SJCRH30 (cell line): ENCODE measurements at regions not wholly inside any gene's neighbourhood (a gene's known extent, or its start where the extent isn't known, plus 50 kb on each side); places are given as distances from the start of the nearest gene placed in this dataset.

ENCODE experiments used
- DNase-seq, 2 experiments: peaks; one replicate each; pipeline ENCODE4 v3.0.0-alpha.2; 2015 to 2020
- H3K27ac ChIP-seq: fragments of 250-450 bp; sonication (Bioruptor Pico); 2 replicates; pipeline ENCODE4 v1.5.1; 2020; ENCODE audit warnings: mild to moderate bottlenecking, moderate library complexity
- H3K27me3 ChIP-seq: fragments of 250-450 bp; sonication (Bioruptor Pico); 2 replicates; pipeline ENCODE4 v1.5.1; 2020; ENCODE audit warnings: mild to moderate bottlenecking, moderate library complexity
- H3K36me3 ChIP-seq: fragments of 250-450 bp; sonication (Bioruptor Pico); 2 replicates; pipeline ENCODE4 v1.5.1; 2020; ENCODE audit warnings: mild to moderate bottlenecking, moderate library complexity
- H3K4me1 ChIP-seq: fragments of 250-450 bp; sonication (Bioruptor Pico); 2 replicates; pipeline ENCODE4 v1.5.1; 2020; ENCODE audit warnings: mild to moderate bottlenecking, moderate library complexity
- H3K4me3 ChIP-seq: fragments of 250-450 bp; sonication (Bioruptor Pico); 2 replicates; pipeline ENCODE4 v1.5.1; 2020; ENCODE audit warnings: mild to moderate bottlenecking, moderate library complexity
- H3K9me3 ChIP-seq: fragments of 250-450 bp; sonication (Bioruptor Pico); replicated peaks from 2 replicates; pipeline ENCODE4 v1.5.1; 2020; ENCODE audit warnings: mild to moderate bottlenecking, moderate library complexity

- no peak overlapping the region for H3K4me3 ChIP-seq
- DNase-seq: no peak
Measured at GRCh38 chr22:47437110-47437509, 674.7 kb downstream of the TBC1D22A start.

GRCh38 chr22:47435826-47436225 lies 673.4 kb downstream of the TBC1D22A start:
- DNase-seq: no peak
- H3K36me3 ChIP-seq: no peaks in the 10 kb centered on the region
- H3K27ac ChIP-seq: no peak overlapping the region
- no peaks in the 10 kb centered on the region for H3K4me1 ChIP-seq
- no peak overlapping the region for H3K4me3 ChIP-seq
- H3K27me3 ChIP-seq: no peaks in the 10 kb centered on the region
- no peaks in the 10 kb centered on the region for H3K9me3 ChIP-seq

More at GRCh38 chr22:47437110-47437509, 674.7 kb downstream of the TBC1D22A start:
- Histone ChIP-seq H3K36me3 (no peaks in the 10 kb centered on the region), H3K27ac (no peak overlapping the region), H3K27me3 (no peaks in the 10 kb centered on the region), H3K4me1 (no peaks in the 10 kb centered on the region), H3K9me3 (no peaks in the 10 kb centered on the region)

GRCh38 chr22:47435204-47435487 lies 672.7 kb downstream of the TBC1D22A start:
- Histone ChIP-seq H3K9me3 (no peaks in the 10 kb centered on the region), H3K36me3 (no peaks in the 10 kb centered on the region), H3K27me3 (no peaks in the 10 kb centered on the region), H3K4me1 (no peaks in the 10 kb centered on the region), H3K4me3 (no peak overlapping the region), H3K27ac (no peak overlapping the region)
- DNase-seq: no peak

DNA sequence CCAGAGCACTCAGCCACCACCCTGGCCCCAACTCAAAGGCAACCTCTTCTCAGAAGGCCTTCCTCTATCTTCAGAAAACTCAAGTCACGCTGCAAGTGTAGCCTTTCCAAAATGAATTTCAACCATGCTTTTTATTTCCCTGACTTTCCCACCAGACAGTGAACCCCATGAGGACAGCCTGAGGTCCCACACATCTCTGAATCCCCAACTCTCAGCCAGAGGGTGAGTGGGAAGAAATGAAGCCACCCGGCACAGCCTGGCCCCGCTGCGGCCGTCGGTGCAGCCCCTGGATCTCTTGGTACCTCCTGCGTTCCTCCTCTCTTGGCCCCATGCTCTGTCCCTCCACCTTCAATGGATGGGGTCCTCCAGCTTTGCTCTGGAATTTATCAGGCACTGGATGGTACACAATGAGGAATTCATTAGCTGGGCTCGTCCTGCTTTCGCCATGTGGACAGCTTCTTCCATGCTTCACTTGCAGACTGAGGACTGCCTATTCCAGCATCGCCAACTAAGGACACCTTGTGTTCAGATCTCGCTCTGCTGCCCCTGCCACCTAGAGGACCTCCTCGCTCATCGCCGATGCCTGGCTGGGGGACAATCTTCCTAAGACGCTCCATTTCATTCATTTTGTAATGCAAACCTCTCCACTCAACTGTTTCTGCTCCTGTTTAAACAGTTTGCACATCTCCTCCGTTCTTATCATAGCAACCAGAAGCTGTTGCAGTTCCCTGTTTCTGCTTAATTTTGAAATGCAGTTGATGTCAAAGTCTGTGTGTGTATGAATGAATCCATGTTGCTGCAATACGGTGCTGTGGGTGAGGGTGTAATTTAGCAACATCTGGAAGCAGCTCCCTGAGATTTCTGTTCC lies 672.1 kb downstream of the TBC1D22A start:
- no peak overlapping the region for H3K27ac ChIP-seq
- H3K4me3 ChIP-seq: no peak overlapping the region
- no peaks in the 10 kb centered on the region for H3K27me3 ChIP-seq
- no peak for DNase-seq
- H3K9me3 ChIP-seq: no peaks in the 10 kb centered on the region
- no peaks in the 10 kb centered on the region for H3K4me1 ChIP-seq
- no peaks in the 10 kb centered on the region for H3K36me3 ChIP-seq

DNA sequence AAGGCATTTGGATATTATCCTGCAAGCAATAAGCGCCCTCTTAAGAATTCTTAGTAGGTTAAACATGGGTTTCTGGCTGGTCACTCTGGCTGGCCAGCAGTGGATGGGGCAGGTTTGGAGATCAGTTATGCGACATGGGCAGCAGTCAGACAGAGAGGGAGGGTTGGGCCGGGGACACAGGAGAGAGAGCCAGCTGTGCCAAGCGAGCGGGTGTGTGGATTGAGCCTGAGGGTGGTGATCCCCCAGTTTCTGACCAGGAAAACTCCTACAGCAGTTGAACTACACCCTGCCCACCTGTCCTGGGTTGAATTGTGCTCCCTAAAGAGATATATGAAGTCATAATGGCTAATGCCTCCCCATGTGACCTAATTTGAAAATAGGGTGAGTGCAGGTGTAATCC lies 671.2 kb downstream of the TBC1D22A start:
- no peaks in the 10 kb centered on the region for H3K36me3 ChIP-seq
- no peaks in the 10 kb centered on the region for H3K27me3 ChIP-seq
- no peak overlapping the region for H3K4me3 ChIP-seq
- H3K4me1 ChIP-seq: no peaks in the 10 kb centered on the region
- no peak for DNase-seq
- no peak overlapping the region for H3K27ac ChIP-seq
- no peaks in the 10 kb centered on the region for H3K9me3 ChIP-seq

- no peaks in the 10 kb centered on the region for H3K9me3 ChIP-seq
- H3K4me3 ChIP-seq: no peak overlapping the region
- no peak for DNase-seq
- H3K27me3 ChIP-seq: no peaks in the 10 kb centered on the region
- no peak overlapping the region for H3K27ac ChIP-seq
- H3K36me3 ChIP-seq: no peaks in the 10 kb centered on the region
- H3K4me1 ChIP-seq: no peaks in the 10 kb centered on the region
Measured at GRCh38 chr22:47432683-47433082, 670.2 kb downstream of the TBC1D22A start.

DNA sequence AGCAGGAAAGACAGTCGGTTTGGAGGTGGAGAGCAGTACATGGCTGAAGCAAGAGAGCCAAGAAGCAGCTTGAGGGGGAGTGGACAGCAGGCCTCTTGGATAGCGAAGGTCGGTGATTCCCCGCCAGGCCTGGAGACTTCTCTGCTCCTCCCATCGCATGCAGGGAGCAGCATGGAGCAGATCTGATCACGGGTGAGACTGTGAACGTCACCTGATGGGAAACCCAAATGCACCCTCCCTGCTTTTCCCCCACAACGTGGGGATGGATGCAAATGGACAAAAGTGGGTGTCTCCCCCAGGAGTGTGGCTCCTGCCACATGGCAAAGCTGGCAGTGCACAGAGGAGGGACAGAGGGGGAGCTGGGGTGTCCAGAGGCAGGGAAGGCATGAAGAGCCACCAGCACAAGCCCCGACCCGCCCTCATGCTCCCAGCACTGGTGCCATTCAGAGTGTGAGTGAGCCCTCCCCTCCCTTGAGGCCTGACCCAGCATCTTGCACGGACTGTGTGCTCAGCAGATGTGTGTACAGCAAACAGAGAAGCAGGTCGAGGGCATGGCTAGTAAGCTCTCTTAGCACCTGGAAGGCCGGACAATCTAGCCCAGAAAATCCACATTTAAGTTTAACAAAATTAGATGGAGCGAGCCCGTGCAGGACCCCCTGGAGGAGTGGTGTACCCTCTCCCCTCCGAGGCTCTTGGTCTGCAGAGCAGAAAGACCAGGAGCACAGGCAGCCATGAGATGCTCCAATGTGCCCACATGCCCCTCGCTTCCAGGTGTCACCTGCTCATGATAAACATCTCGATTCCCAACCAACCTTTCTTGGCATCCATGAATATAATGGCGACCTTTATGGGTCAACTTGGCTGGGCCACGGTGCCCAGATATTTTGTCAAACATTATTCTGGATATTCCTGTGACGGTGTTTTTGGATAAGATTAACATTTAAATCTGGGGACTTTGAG lies 661.7 kb downstream of the TBC1D22A start:
- DNase-seq: no peak
- Histone ChIP-seq H3K9me3 (no peaks in the 10 kb centered on the region), H3K27me3 (no peaks in the 10 kb centered on the region)

GRCh38 chr22:47423266-47423665 lies 660.8 kb downstream of the TBC1D22A start:
- Histone ChIP-seq H3K27ac (no peak overlapping the region), H3K4me1 (no peaks in the 10 kb centered on the region), H3K4me3 (no peak overlapping the region), H3K9me3 (no peaks in the 10 kb centered on the region), H3K36me3 (no peaks in the 10 kb centered on the region), H3K27me3 (no peaks in the 10 kb centered on the region)
- DNase-seq: no peak

More for the DNA sequence above, 661.7 kb downstream of the TBC1D22A start:
- H3K36me3 ChIP-seq: no peaks in the 10 kb centered on the region
- H3K4me1 ChIP-seq: no peaks in the 10 kb centered on the region
- H3K4me3 ChIP-seq: no peak overlapping the region
- no peak overlapping the region for H3K27ac ChIP-seq

DNA sequence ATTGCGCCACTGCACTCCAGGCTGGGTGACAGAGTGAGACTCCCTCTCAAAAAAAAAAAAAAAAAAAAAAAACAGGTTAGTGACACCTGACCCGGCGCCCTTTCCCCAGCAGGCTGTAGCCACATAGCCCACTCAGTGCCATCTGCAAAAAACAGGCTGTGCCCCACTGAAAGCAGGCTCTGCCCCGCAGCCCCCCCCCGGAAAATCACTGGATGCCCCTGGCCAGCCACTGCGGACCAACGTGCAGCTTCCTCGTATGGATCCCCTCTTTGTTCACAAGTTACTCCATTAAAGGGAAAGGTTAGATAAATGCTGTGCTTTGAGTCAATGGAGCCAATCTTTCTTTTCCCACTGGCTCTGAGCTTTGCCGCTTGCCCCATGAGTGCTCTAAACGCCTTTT lies 660.3 kb downstream of the TBC1D22A start:
- no peak overlapping the region for H3K4me3 ChIP-seq
- no peaks in the 10 kb centered on the region for H3K4me1 ChIP-seq
- H3K9me3 ChIP-seq: no peaks in the 10 kb centered on the region
- DNase-seq: no peak
- no peaks in the 10 kb centered on the region for H3K36me3 ChIP-seq
- H3K27me3 ChIP-seq: no peaks in the 10 kb centered on the region
- no peak overlapping the region for H3K27ac ChIP-seq

GRCh38 chr22:47421846-47422245 lies 659.4 kb downstream of the TBC1D22A start:
- no peak for DNase-seq
- H3K27me3 ChIP-seq: no peaks in the 10 kb centered on the region
- H3K9me3 ChIP-seq: no peaks in the 10 kb centered on the region

GRCh38 chr22:47420211-47420610 lies 657.8 kb downstream of the TBC1D22A start:
- H3K27ac ChIP-seq: no peak overlapping the region
- H3K36me3 ChIP-seq: no peaks in the 10 kb centered on the region
- H3K4me1 ChIP-seq: no peaks in the 10 kb centered on the region
- no peaks in the 10 kb centered on the region for H3K9me3 ChIP-seq
- DNase-seq: no peak
- H3K4me3 ChIP-seq: no peak overlapping the region
- no peaks in the 10 kb centered on the region for H3K27me3 ChIP-seq

More at GRCh38 chr22:47421846-47422245, 659.4 kb downstream of the TBC1D22A start:
- Histone ChIP-seq H3K4me1 (no peaks in the 10 kb centered on the region), H3K27ac (no peak overlapping the region), H3K4me3 (no peak overlapping the region), H3K36me3 (no peaks in the 10 kb centered on the region)

- H3K4me3 ChIP-seq: no peak overlapping the region
- H3K36me3 ChIP-seq: no peaks in the 10 kb centered on the region
- H3K27me3 ChIP-seq: no peaks in the 10 kb centered on the region
- DNase-seq: no peak
- H3K4me1 ChIP-seq: no peaks in the 10 kb centered on the region
- H3K27ac ChIP-seq: no peak overlapping the region
- H3K9me3 ChIP-seq: no peaks in the 10 kb centered on the region
Measured at GRCh38 chr22:47419239-47419638, 656.8 kb downstream of the TBC1D22A start.

- H3K4me3 ChIP-seq: no peak overlapping the region
- no peaks in the 10 kb centered on the region for H3K27me3 ChIP-seq
- no peak overlapping the region for H3K27ac ChIP-seq
- no peaks in the 10 kb centered on the region for H3K9me3 ChIP-seq
- H3K36me3 ChIP-seq: no peaks in the 10 kb centered on the region
- H3K4me1 ChIP-seq: no peaks in the 10 kb centered on the region
- no peak for DNase-seq
Measured at GRCh38 chr22:47417699-47418098, 655.2 kb downstream of the TBC1D22A start.

DNA sequence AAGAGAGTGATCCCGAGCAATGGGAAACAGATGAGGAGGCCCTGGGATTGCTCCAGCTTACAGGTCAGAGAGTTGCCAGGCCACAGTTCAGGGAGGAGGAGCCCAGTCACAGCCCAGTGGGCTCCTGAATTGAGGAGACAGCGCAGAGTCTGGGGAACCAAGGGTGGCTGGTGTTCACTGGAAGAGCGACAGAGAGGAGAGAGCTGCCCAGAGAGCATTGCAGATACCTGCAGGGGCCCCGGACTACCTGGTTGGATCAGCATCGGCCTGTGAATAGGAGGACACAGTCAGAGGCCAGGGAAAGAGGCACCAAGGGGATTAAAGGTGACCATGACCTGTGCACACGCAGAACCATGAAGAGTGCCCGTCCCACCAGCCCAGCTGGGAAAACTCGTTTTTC lies 648.6 kb downstream of the TBC1D22A start:
- Histone ChIP-seq H3K27me3 (no peaks in the 10 kb centered on the region), H3K4me3 (no peak overlapping the region), H3K4me1 (no peaks in the 10 kb centered on the region), H3K36me3 (no peaks in the 10 kb centered on the region), H3K9me3 (no peaks in the 10 kb centered on the region), H3K27ac (no peak overlapping the region)
- no peak for DNase-seq

DNA sequence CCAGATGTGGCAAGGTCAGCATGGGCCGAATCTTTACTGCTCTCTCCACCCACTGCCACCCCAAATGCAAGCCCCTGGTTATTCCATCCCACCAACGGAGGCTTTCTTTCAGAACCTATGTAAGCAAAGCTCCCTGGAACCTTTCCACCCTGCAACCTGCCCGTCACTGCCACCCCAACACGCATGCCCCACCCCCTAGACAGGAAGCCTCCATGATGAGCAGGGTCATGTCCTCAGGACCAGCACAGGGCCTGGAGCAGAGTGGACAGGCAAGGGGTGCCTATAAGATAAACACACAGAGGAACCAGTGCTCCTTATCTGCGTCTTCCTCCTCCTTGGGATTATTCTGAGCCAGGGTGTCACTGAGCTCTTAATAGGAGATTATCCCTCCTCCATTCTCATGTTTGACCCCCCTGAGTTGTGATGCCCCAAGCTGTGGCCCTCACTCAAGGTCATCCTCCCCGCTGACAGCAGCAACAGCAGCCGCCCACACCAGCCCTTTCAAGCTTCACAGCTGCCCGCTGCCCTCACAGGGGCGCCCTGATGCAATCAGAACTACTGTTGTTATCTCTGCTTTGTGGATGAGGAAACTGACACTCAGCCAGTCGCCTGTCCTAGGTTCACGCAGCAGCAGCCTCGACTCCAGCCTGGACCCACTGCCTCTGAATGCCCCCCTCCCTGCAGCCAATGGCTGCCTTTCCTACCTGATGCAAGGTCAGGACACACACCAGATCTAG lies 647.3 kb downstream of the TBC1D22A start:
- Histone ChIP-seq H3K4me1 (no peaks in the 10 kb centered on the region), H3K27ac (no peak overlapping the region), H3K36me3 (no peaks in the 10 kb centered on the region), H3K27me3 (no peaks in the 10 kb centered on the region), H3K4me3 (no peak overlapping the region), H3K9me3 (no peaks in the 10 kb centered on the region)
- DNase-seq: no peak
